SK-N-DZ (cell line): ENCODE measurements at regions not wholly inside any gene's neighbourhood (a gene's known extent, or its start where the extent isn't known, plus 50 kb on each side); places are given as distances from the start of the nearest gene placed in this dataset.

ENCODE experiments used
- DNase-seq: peaks from one replicate; pipeline ENCODE4 v3.0.0-alpha.2; 2015; ENCODE audit warnings: low spot score

DNA sequence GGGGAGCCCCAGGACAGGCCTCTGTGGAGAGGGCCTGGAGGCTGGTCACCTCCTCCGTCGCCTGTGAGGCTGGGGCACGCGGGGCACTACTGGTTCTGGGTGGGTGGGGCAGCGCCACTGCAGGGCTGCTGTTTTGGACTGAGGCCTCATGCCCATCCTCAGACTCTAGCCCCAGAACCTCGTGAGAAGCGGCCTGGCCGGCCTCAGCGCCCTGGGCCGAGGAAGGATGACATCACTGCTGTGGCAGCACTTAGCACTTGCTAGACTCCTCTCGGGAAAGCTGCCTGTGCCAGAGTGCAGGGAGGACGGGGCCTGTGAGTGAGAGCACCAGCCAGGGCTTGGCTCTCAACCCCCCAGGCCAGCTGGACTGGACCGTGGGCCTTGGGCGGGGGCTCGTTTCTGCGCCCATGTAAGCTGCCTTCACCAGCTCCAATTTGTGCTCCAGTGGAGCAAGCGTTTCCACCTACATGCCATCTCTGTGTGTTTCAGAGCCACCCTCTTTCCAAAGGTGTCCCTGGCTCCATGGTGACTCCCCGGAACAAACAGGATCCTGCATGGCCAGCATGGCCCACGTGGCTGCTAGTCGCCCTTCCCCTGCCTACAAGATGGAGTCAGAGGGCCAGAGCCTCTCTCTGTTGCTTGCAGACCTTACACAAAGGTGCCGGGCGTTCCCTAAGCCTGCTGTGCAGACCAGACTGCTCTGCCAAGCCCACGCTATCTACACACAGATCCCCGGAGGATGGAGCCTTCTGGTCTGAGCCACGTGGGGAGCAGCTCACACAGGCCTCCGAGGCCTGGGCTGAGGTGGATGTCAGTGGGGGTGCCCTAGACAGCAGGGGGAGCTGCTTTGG lies 102.9 kb downstream of the CTTN start:
- no peak for DNase-seq

DNA sequence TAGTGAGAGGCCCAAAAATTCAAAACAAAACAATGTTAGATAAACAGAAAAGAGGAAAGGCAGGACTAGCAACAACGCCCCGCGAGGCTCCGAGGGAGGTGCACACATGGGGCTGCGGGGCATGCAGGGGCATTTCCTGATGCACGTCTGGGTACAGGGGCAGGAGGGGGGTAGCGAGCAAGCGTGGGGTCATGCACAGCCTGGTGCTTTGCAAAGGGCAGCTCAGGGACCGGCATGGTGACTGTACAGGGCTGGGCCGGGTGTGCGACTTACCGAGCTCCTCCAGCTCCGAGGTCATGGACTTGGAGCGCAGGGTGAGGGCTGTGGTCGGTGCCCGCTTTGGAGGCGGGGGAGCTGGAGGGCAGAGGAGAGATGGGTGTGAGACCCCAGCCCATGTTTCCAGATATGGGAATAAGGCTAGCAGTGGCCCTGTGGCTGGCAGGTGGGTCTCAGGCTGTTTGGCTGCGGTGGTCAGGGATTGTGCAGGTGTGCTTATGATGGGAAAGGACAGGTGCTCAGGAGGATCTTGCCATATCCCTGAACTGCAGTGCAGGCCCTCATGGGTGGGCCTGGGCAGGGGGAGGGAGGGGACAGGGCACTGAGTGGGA lies 103.7 kb downstream of the CTTN start:
- DNase-seq: no peak

GRCh38 chr11:70502677-70503467 lies 104.5 kb downstream of the CTTN start:
- DNase-seq: no peak

DNA sequence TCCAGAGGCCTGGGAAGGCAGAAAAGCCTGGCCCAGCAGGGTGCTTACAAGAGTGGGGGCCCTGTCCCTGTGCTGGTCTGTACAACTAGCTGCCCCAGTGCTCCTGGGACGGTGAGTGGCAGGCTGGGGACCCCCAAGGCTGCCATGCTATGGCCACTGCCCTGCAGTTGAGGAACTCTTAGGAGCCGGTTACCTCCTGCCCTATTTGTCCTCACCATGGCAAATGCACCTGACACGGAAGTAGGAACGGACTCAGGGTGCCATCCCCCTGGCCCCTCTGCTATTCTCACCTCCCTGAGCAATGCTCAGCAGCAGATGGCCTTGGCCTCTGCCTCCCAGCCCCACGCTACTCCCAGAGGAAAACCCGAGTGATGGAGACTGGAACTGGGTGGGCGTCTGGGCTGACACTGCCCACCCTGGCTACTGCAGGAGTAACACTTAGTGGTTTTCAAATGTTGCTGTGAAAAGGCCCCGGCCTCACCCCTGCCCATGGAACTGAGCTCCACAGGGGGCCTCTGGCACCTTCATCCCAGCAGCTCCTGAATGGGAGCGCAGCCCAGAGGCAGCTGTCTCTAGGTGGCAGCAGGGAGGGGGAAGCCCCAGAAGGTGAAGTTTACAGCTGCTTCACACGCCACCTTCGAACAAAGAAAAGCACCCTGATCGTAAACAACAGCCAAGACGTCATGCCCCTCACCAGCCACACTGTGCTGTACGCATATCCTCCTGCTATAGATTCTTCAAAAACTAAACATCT lies 105.3 kb downstream of the CTTN start:
- peak; percentile 26 for DNase-seq

- DNase-seq: no peak
Observed at GRCh38 chr11:70504246-70505020, 106.1 kb downstream of the CTTN start.

DNA sequence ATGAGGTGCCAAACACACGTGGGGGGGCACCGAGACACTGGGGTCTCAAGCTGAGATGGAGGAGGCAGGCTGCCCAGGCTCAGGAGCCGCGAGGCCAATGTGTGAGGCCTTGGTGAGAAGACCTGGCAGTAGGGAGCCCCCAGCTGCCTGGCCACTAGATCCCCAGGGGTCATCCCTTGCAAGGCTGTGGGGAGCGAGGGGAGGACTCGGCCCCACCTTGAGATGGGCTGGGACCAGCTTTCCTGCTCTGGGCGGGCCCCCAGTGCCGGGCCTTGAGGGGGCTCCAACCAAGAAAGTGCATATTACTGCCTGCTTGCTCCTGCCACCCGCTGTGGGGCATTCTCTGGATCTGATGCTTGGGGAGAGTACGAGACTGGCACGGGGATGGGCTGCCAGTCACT lies 107.0 kb downstream of the CTTN start:
- no peak for DNase-seq

- no peak for DNase-seq
Observed at GRCh38 chr11:70505761-70506657, 107.7 kb downstream of the CTTN start.

- DNase-seq: no peak
Observed at GRCh38 chr11:70506658-70506970, 108.3 kb downstream of the CTTN start.

GRCh38 chr11:70506986-70507385 lies 108.7 kb downstream of the CTTN start:
- no peak for DNase-seq

DNA sequence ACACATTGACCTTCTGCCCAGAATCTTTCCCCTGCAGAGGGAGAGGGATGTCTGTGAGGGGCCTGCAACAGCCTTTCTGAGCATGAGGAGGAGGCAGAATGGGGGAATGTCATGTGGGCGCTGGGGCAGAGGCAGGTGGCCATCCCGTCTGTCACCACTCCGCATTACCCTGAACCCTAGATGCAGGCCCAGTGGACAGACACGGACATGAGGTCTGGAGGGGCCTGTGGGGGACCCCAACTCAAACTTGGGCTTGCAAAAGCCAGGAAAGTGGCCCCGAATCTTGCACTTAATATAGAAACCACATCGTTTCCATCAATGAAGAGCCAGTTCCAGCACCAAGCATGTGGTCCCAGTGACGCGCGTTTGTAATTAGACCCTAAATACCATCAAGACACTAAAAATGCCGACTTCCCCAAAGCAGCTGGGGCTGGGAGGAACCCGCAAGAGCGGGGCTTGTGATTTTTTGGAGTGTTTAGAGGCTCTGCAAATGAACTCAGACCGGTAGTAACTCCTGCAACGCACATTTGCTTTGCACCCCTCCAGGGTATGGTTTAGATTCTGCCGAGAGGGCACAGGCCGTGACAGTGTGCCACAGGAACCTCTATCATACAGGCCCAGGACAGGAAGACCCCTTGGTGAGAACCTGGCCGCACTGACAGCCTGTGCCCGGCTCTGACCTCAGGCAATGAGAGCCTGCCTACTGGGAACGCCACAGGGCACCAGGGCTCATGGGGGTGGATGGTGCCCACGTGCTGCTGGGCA lies 109.3 kb downstream of the CTTN start:
- DNase-seq: no peak

DNA sequence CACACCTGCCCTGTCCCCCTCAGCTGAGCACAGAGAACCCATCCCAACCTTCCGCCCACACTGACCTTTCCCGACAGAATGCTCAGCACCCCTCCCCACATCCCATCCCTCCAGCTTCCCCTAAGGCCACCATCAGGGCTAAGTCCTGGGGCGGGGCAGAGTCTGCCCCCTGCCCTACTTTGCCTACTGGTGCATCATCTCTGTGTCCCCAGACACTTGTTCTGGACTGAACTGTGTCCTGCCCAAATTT lies 109.8 kb downstream of the CTTN start:
- no peak for DNase-seq

DNA sequence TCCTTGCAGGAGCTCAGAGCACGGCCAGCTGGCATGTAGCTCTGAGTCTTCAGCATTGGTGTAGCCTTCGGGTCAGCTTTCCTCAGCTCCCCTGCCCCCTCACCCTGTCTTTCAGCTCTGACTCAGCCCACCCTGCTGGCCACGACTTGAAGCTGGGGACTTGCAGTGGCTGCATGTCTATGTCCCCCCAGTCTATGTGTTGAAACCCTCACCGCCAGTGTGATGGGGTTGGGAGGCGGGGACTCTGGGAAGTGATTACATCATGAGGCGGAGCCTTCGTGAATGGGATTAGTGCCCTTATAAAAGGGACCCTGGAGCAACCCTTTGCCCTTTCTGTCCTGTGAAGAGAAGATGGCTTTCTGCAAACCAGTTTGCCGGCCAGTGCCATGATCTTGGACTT lies 111.1 kb downstream of the CTTN start:
- no peak for DNase-seq

DNA sequence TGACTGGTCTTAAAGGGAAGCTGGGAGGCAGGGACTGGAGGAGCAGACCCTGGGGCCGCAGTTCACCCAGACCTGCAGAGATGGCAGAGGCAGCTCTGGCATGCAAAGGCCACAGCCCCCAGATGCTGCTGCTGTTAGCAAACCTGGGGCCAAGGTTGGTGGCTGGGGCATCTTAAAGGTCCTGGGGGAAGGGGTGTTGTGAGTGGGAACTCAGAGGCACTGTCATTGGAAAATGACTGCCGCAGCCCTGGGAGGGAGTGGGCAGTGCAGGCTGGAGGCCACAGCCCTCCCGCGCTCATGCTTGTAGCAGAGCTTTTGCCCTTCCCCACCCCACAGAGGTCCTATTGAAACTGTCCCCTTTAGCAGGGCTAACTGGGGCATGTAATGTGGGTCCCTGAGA lies 111.8 kb downstream of the CTTN start:
- no peak for DNase-seq

DNA sequence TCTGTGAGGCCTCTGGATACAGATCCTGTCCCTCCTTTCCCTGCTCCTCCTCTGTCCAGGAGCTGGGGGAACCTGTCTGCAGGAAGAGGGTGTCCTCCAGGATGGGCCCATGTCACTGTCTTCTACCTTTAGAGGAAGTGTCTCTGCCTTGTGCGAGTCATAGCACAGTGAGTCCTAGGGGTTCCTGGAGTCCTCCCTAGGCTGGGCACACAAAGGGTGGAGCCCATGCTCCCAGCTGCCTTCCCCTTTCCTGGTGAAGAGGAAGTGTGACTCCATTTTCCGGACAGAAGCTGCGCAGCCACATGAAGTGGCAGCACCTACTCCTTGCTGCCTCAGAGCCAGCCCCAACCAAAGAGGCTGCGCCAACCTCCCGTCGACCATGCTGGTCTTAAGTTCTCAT lies 112.2 kb downstream of the CTTN start:
- no peak for DNase-seq

- DNase-seq: no peak
Observed at GRCh38 chr11:70511345-70511744, 113.0 kb downstream of the CTTN start.

GRCh38 chr11:70512716-70513115 lies 114.4 kb downstream of the CTTN start:
- no peak for DNase-seq

GRCh38 chr11:70517203-70517602 lies 118.9 kb downstream of the CTTN start:
- no peak for DNase-seq

DNA sequence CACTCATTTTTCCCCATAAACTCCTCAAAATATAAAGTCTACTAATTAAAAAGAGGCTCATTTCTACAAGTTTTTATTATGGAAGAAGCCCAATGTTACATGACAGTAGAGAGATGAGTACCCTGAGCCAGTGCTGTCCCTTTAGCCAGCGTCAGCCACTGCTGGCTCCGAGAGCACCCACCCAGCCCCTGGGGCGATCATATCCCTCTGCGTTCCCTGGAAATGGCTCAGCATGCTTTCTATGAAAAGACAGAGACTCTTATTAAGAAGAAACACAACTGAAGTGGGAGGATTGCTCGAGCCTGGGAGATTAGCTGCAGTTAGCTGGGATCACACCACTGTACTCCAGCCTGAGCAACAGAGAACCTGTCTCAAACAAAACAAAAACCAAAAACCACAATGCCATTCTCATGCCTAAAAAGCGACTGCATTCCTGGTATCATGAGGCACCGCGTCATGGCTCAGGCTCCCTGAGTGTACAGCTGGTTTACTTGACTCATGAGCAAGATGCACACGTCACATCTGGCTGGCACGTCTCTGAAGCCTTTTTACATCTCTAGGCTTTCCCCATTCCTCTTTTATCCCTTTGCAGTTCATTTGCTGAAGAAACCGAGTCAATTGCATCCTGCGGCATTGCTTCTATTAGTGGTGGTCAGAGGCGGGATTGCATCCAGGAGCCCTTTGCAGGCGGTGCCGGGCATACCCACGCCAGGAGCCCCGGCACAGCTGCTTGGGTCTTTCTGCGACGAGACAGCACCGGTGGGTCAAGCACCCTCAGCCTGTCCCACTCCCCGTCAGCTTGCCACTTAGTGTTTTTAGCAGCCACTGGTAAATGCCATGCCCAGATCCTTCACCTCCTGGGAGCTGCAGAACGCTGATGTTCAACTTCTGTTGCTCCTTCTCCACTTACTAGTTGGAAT lies 119.9 kb downstream of the CTTN start:
- DNase-seq: no peak

DNA sequence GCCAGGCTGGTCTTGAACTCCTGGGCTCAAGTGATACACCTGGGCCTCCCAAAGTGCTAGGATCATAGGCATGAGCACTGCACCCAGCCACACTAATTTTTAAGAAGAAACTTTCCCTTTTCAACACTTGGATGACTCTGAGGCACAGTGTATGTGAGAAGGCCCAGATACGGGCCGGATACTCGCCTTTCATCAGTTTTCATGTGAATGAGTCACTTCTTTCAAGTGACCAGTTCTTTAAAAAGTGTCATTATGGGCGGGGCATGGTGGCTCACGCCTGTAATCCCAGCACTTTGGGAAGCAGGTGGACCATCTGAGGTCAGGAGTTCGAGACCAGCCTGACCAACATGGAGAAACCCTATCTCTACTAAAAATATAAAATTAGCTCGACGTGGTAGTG lies 120.8 kb downstream of the CTTN start:
- no peak for DNase-seq
